Activated CD8-positive, alpha-beta T cell treated with anti-CD3 and anti-CD28 coated beads, Interleukin-2, amount 10 ng/mL, durations not matched to agents 7 days and 5 days (primary cell): ENCODE measurements at regions not wholly inside any gene's neighbourhood (a gene's known extent, or its start where the extent isn't known, plus 50 kb on each side); places are given as distances from the start of the nearest gene placed in this dataset.
A peak's percentile ranks its signal among the peaks of the same experiment; 100 is the strongest.
"Not testable (repeated sequence)": the region's sequence is repeated elsewhere in the genome, so short reads cannot be mapped to it uniquely, and the experiment has no call there.

Experiments used
- ATAC-seq: fragments of 150-1000 bp; cut with Tn5 transposase; one replicate; pipeline ENCODE4 v1.10.0; 2021; ENCODE audit warnings: moderate library complexity
- CTCF ChIA-PET: fragments of 350-600 bp; sonication (Branson Sonifier 250); formaldehyde crosslinking; loops from one replicate; lab custom pipeline; 2021; ENCODE audit warnings: antibody characterized with exemption; lab: Charles Lee
- POLR2A ChIA-PET: fragments of 350-600 bp; sonication (Branson Sonifier 250); formaldehyde crosslinking; loops from one replicate; lab custom pipeline; 2021; ENCODE audit warnings: antibody characterized with exemption; lab: Charles Lee
- DNase-seq: peaks from one replicate; pipeline ENCODE4 v3.0.0-alpha.2; 2020
- H3K27ac Mint-ChIP-seq: one replicate; pipeline ENCODE4 v1.8.0; 2021; ENCODE audit warnings: mild to moderate bottlenecking, mixed read lengths
- H3K27me3 Mint-ChIP-seq: one replicate; pipeline ENCODE4 v1.8.0; 2021; ENCODE audit warnings: low read depth, mixed read lengths
- H3K36me3 Mint-ChIP-seq: one replicate; pipeline ENCODE4 v1.8.0; 2021; ENCODE audit warnings: low read depth, mixed read lengths
- H3K4me1 Mint-ChIP-seq: one replicate; pipeline ENCODE4 v1.8.0; 2021; ENCODE audit warnings: low read depth, mixed read lengths
- H3K4me3 Mint-ChIP-seq: one replicate; pipeline ENCODE4 v1.8.0; 2021; ENCODE audit warnings: mild to moderate bottlenecking, mixed read lengths
- H3K9me3 Mint-ChIP-seq: one replicate; pipeline ENCODE4 v1.8.0; 2022; ENCODE audit warnings: mixed read lengths; ENCODE audit not compliant: insufficient read depth

DNA sequence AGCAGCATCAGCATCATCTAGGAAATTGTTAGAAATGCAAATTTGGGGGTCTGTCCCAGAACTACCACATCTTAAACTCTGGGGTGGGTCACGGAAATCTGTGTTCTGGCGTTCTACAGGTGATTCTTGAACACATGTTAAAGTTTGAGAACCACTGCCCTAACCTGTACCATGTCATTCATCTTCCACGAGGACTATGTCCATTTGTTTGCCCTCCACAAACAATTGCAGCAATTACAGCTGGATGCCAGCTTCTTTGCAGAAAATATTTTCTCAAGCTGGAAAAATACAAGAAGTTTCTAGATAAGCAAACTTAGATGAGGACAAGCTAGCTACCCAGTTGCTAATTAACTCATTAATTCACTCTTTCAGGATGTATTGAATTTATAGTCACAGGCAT, 54.1 kb downstream of the MAFB start:
- POLR2A ChIA-PET, result no interaction called here
- Mint-ChIP-seq H3K4me1 (no peaks in the 10 kb centered on the region), H3K27me3 (no peaks in the 10 kb centered on the region), H3K9me3 (no peaks in the 10 kb centered on the region), H3K4me3 (no peak overlapping the region), H3K36me3 (no peaks in the 10 kb centered on the region), H3K27ac (no peak overlapping the region)
- DNase-seq, result peak; percentile 4
- no peak for ATAC-seq
- CTCF ChIA-PET, result no interaction called here

- H3K27me3 Mint-ChIP-seq, result no peaks in the 10 kb centered on the region
- ATAC-seq (no peak), DNase-seq (peak; percentile 8)
- H3K4me3 Mint-ChIP-seq, result no peak overlapping the region
- H3K36me3 Mint-ChIP-seq, result no peaks in the 10 kb centered on the region
- ChIA-PET CTCF (no interaction called here), POLR2A (no interaction called here)
- H3K27ac Mint-ChIP-seq, result no peak overlapping the region
- H3K4me1 Mint-ChIP-seq, result no peaks in the 10 kb centered on the region
- H3K9me3 Mint-ChIP-seq, result no peaks in the 10 kb centered on the region
Observed at GRCh38 chr20:40633123-40633850, 55.7 kb downstream of the MAFB start.

DNA sequence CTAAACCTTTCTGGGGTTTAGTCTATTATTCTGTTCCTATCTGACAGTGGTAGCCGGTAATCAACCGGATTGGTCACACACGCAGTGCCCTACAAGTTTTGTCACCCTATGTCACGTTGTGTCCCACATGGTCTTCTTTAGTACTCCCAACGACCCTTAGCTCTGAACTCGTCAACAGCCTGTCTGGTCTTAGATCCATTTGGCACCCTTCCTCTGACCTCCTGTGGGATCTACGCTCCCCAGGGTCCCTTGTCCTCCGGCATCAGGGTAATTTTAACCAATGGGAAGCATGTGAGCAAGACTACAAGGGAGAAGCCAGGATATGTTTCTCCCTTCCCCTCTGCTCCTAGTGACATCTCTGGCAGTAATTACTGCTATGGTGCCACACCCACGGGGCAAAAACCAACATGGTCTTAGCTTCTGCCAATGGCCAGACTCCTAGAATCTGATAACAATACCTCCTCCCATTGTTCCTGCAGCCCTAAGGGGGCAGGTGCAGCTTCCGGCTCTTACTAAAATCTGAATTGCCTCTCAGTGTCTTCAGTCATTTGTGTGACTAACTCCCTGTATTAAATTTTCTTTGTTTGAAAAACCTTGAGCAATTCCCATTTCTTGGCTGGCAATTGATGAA, 56.6 kb downstream of the MAFB start:
- ATAC-seq (no peak), DNase-seq (peak; percentile 11)
- Mint-ChIP-seq H3K4me3 (no peak overlapping the region), H3K9me3 (no peaks in the 10 kb centered on the region), H3K36me3 (no peaks in the 10 kb centered on the region), H3K4me1 (no peaks in the 10 kb centered on the region), H3K27me3 (no peaks in the 10 kb centered on the region), H3K27ac (no peak overlapping the region)
- CTCF ChIA-PET, result no interaction called here
- POLR2A ChIA-PET, result no interaction called here

DNA sequence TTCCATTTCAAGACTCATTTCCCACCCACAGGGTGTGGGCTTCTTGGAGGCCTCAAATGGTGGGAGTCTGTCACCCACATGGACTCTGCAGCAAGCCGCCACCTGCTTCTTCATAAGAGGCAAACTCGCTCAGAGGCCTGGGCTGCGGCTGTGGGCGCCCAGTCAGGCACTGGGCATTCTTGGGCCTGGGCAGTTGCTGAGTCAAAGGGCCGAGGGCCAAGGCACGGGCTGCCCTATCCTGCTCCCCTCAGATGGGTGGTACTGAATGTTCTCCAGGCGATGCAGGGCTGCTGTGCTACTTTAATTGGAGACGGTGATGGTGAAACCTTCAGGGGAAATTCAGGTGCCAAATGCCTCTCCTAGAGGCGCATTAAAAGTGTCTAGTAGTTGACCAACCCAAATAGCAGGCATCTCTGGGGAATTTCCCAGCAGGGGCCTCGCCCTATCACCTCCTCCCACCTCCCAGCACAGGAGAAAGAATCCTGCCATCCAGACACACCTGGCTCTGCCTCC, 57.9 kb downstream of the MAFB start:
- DNase-seq (no peak), ATAC-seq (no peak)
- CTCF ChIA-PET, result no interaction called here
- POLR2A ChIA-PET, result no interaction called here
- H3K4me1 Mint-ChIP-seq, result no peaks in the 10 kb centered on the region
- no peaks in the 10 kb centered on the region for H3K36me3 Mint-ChIP-seq
- no peaks in the 10 kb centered on the region for H3K27me3 Mint-ChIP-seq
- H3K27ac Mint-ChIP-seq, result no peak overlapping the region
- H3K9me3 Mint-ChIP-seq, result no peaks in the 10 kb centered on the region
- H3K4me3 Mint-ChIP-seq, result no peak overlapping the region

GRCh38 chr20:40630713-40631112, 58.3 kb downstream of the MAFB start:
- DNase-seq (no peak), ATAC-seq (no peak)
- Mint-ChIP-seq H3K4me1 (no peaks in the 10 kb centered on the region), H3K27ac (no peak overlapping the region), H3K9me3 (no peaks in the 10 kb centered on the region), H3K36me3 (no peaks in the 10 kb centered on the region), H3K4me3 (no peak overlapping the region), H3K27me3 (no peaks in the 10 kb centered on the region)
- POLR2A ChIA-PET, result no interaction called here
- CTCF ChIA-PET, result no interaction called here

GRCh38 chr20:40630099-40630498, 58.9 kb downstream of the MAFB start:
- DNase-seq (no peak), ATAC-seq (no peak)
- no peaks in the 10 kb centered on the region for H3K27me3 Mint-ChIP-seq
- POLR2A ChIA-PET, result no interaction called here
- H3K27ac Mint-ChIP-seq, result no peak overlapping the region
- H3K4me3 Mint-ChIP-seq, result no peak overlapping the region
- CTCF ChIA-PET, result no interaction called here
- no peaks in the 10 kb centered on the region for H3K36me3 Mint-ChIP-seq
- H3K4me1 Mint-ChIP-seq, result no peaks in the 10 kb centered on the region
- no peaks in the 10 kb centered on the region for H3K9me3 Mint-ChIP-seq

- no peaks in the 10 kb centered on the region for H3K36me3 Mint-ChIP-seq
- no peak for ATAC-seq
- no peaks in the 10 kb centered on the region for H3K27me3 Mint-ChIP-seq
- DNase-seq, result no peak
- no peak overlapping the region for H3K27ac Mint-ChIP-seq
- H3K4me3 Mint-ChIP-seq, result no peak overlapping the region
- CTCF ChIA-PET, result no interaction called here
- POLR2A ChIA-PET, result no interaction called here
- no peaks in the 10 kb centered on the region for H3K9me3 Mint-ChIP-seq
- H3K4me1 Mint-ChIP-seq, result no peaks in the 10 kb centered on the region
Observed at GRCh38 chr20:40628877-40629276, 60.2 kb downstream of the MAFB start.

GRCh38 chr20:40619053-40619452, 70.0 kb downstream of the MAFB start:
- POLR2A ChIA-PET, H3K4me3 Mint-ChIP-seq, ATAC-seq, CTCF ChIA-PET, H3K9me3 Mint-ChIP-seq, H3K36me3 Mint-ChIP-seq, H3K27ac Mint-ChIP-seq, H3K4me1 Mint-ChIP-seq, DNase-seq, H3K27me3 Mint-ChIP-seq: not testable (repeated sequence)

DNA sequence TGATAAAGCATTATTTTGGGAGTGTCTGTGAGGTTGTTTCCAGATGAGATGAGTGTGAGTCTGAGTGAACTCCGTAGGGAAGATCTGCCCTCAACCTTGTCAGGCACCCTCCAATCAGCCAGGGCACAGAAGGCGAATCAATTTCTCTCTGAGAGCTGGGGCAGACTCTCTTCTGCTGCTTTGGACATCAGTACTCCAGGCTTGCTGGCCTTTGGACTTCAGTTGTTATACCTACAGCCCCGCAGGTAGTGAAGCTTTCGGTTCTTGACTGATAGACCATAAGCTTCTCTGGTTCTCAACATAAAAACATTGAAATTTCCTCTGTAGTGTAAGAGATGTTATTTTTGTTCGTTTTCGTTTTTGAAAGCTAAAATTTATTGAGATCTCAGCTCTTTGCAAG, 71.4 kb downstream of the MAFB start:
- Mint-ChIP-seq H3K9me3 (no peaks in the 10 kb centered on the region), H3K36me3 (no peaks in the 10 kb centered on the region), H3K27me3 (peaks cover 5% of the 10 kb centered on the region), H3K4me1 (no peaks in the 10 kb centered on the region), H3K27ac (no peak overlapping the region), H3K4me3 (no peak overlapping the region)
- CTCF ChIA-PET, result no interaction called here
- ATAC-seq (no peak), DNase-seq (no peak)
- POLR2A ChIA-PET, result no interaction called here

- H3K27me3 Mint-ChIP-seq, result peaks cover 7% of the 10 kb centered on the region
- no peak overlapping the region for H3K27ac Mint-ChIP-seq
- H3K4me3 Mint-ChIP-seq, result no peak overlapping the region
- no peaks in the 10 kb centered on the region for H3K4me1 Mint-ChIP-seq
- CTCF ChIA-PET, result no interaction called here
- ATAC-seq, result no peak
- POLR2A ChIA-PET, result no interaction called here
- H3K36me3 Mint-ChIP-seq, result no peaks in the 10 kb centered on the region
- H3K9me3 Mint-ChIP-seq, result no peaks in the 10 kb centered on the region
- DNase-seq, result no peak
Observed at GRCh38 chr20:40612837-40613236, 76.2 kb downstream of the MAFB start.

DNA sequence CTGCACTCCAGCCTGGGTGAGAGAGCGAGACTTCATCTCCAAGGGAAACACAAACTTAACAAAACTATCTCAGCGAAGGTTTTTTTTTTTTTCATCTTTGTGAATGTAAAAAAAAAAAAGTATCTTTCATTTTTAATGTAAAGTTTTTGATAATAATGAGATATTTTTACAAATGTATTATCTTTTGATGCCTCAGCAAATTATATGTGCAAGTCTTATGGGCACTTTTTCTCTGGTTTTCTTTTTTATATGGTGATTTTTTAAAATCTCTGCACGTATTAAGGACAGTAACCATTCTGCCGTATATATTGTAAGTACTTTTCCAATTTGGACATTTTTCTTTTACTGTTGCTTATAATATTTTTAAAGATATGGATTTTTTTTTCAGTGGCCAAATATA, 76.8 kb downstream of the MAFB start:
- no peaks in the 10 kb centered on the region for H3K36me3 Mint-ChIP-seq
- no peak for ATAC-seq
- H3K4me1 Mint-ChIP-seq, result no peaks in the 10 kb centered on the region
- H3K4me3 Mint-ChIP-seq, result no peak overlapping the region
- H3K9me3 Mint-ChIP-seq, result no peaks in the 10 kb centered on the region
- peaks cover 5% of the 10 kb centered on the region for H3K27me3 Mint-ChIP-seq
- CTCF ChIA-PET, result no interaction called here
- POLR2A ChIA-PET, result no interaction called here
- H3K27ac Mint-ChIP-seq, result no peak overlapping the region
- no peak for DNase-seq

DNA sequence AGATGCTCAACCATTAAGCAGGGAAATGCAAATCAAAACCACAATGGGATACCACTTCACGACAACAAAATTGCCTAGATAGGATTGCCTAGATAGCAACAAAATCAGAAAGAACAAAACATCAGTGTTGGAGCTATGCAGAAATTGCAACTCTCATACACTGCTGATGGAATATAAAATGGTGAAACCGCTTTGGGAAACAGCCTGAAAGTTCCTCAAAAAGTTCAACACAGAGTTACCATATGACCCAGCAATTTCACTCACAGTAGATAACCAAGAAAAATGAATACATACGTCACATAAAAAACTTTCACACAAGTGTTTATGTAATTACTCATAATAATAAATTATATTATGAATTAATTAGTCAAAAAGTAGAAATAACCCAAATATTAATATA, 78.3 kb downstream of the MAFB start:
- Mint-ChIP-seq H3K27ac (no peak overlapping the region), H3K4me3 (no peak overlapping the region), H3K27me3 (peaks cover 4% of the 10 kb centered on the region), H3K9me3 (no peaks in the 10 kb centered on the region), H3K4me1 (no peaks in the 10 kb centered on the region), H3K36me3 (no peaks in the 10 kb centered on the region)
- ATAC-seq, result no peak
- POLR2A ChIA-PET, result no interaction called here
- DNase-seq, result no peak
- CTCF ChIA-PET, result no interaction called here
